Nephron progenitor cell (in vitro differentiated cells): ENCODE measurements at regions not wholly inside any gene's neighbourhood (a gene's known extent, or its start where the extent isn't known, plus 50 kb on each side); places are given as distances from the start of the nearest gene placed in this dataset.
A peak's percentile ranks its signal among the peaks of the same experiment; 100 is the strongest.
"Not testable (repeated sequence)": the region's sequence is repeated elsewhere in the genome, so short reads cannot be mapped to it uniquely, and the experiment has no call there.

Source experiments
- DNase-seq: peaks from one replicate; pipeline ENCODE4 v3.0.0; 2021
- H3K27ac Mint-ChIP-seq: 2 replicates; pipeline ENCODE4 v1.8.0; 2021; ENCODE audit warnings: mild to moderate bottlenecking, moderate library complexity, mixed read lengths
- H3K27me3 Mint-ChIP-seq: 2 replicates; pipeline ENCODE4 v1.8.0; 2021; ENCODE audit warnings: mild to moderate bottlenecking, low read depth, mixed read lengths; ENCODE audit not compliant: poor library complexity
- H3K36me3 Mint-ChIP-seq: 2 replicates; pipeline ENCODE4 v1.8.0; 2021; ENCODE audit warnings: low read depth, mixed read lengths
- H3K4me1 Mint-ChIP-seq: 2 replicates; pipeline ENCODE4 v1.8.0; 2021; ENCODE audit warnings: mixed read lengths
- H3K4me3 Mint-ChIP-seq: 2 replicates; pipeline ENCODE4 v1.8.0; 2021; ENCODE audit warnings: mild to moderate bottlenecking, moderate library complexity, mixed read lengths
- H3K9me3 Mint-ChIP-seq: 2 replicates; pipeline ENCODE4 v1.8.0; 2021; ENCODE audit warnings: mild to moderate bottlenecking, moderate library complexity, mixed read lengths
- CTCF ChIP-seq: fragments of 200-600 bp; sonication (generic); IDR thresholded peaks from 2 replicates; pipeline ENCODE4 v1.5.0; 2021; ENCODE audit warnings: antibody characterized with exemption

- Mint-ChIP-seq H3K27me3 (peaks cover 7% of the 10 kb centered on the region), H3K4me3 (no peak overlapping the region), H3K9me3 (peaks cover 13% of the 10 kb centered on the region), H3K27ac (no peak overlapping the region), H3K36me3 (no peaks in the 10 kb centered on the region), H3K4me1 (no peaks in the 10 kb centered on the region)
- TF ChIP-seq CTCF: no peak
- no peak for DNase-seq
Measured at GRCh38 chr9:97794666-97795065, 58.4 kb upstream of the FOXE1 start.

- H3K36me3 Mint-ChIP-seq, H3K4me1 Mint-ChIP-seq: not testable (repeated sequence)
- H3K27me3 Mint-ChIP-seq: peaks cover 17% of the 10 kb centered on the region
Measured at GRCh38 chr9:97796176-97796575, 56.9 kb upstream of the FOXE1 start.

GRCh38 chr9:97801180-97801579, 51.8 kb upstream of the FOXE1 start:
- H3K27me3 Mint-ChIP-seq: peaks cover 62% of the 10 kb centered on the region
- no peaks in the 10 kb centered on the region for H3K4me1 Mint-ChIP-seq
- no peak overlapping the region for H3K4me3 Mint-ChIP-seq
- no peak for DNase-seq
- H3K9me3 Mint-ChIP-seq: peaks cover 6% of the 10 kb centered on the region
- no peaks in the 10 kb centered on the region for H3K36me3 Mint-ChIP-seq
- TF ChIP-seq CTCF: no peak
- H3K27ac Mint-ChIP-seq: no peak overlapping the region

More at GRCh38 chr9:97796176-97796575, 56.9 kb upstream of the FOXE1 start:
- not testable (repeated sequence) for DNase-seq, H3K27ac Mint-ChIP-seq, H3K4me3 Mint-ChIP-seq
- H3K9me3 Mint-ChIP-seq: peaks cover 13% of the 10 kb centered on the region

GRCh38 chr9:97802276-97802675, 50.8 kb upstream of the FOXE1 start:
- DNase-seq: no peak
- no peaks in the 10 kb centered on the region for H3K36me3 Mint-ChIP-seq
- peaks cover 4% of the 10 kb centered on the region for H3K9me3 Mint-ChIP-seq
- no peaks in the 10 kb centered on the region for H3K4me1 Mint-ChIP-seq
- no peak overlapping the region for H3K27ac Mint-ChIP-seq
- peak overlapping the region; percentile 83 for H3K4me3 Mint-ChIP-seq
- peaks cover 73% of the 10 kb centered on the region for H3K27me3 Mint-ChIP-seq
- no peak for TF ChIP-seq CTCF

- no peak for TF ChIP-seq CTCF
- peak; percentile 79 for DNase-seq
- peak overlapping the region; percentile 84 for H3K4me3 Mint-ChIP-seq
- H3K27me3 Mint-ChIP-seq: peaks cover 81% of the 10 kb centered on the region
- no peaks in the 10 kb centered on the region for H3K36me3 Mint-ChIP-seq
- H3K9me3 Mint-ChIP-seq: no peaks in the 10 kb centered on the region
- no peak overlapping the region for H3K27ac Mint-ChIP-seq
- H3K4me1 Mint-ChIP-seq: peaks cover 3% of the 10 kb centered on the region
Measured at GRCh38 chr9:97803167-97804058, 49.6 kb upstream of the FOXE1 start.
